Superior temporal gyrus (tissue), 1 donor: ENCODE measurements at regions not wholly inside any gene's neighbourhood (a gene's known extent, or its start where the extent isn't known, plus 50 kb on each side); places are given as distances from the start of the nearest gene placed in this dataset.

Experiments
- DNase-seq: peaks from one replicate; pipeline ENCODE4 v3.0.0-alpha.2; 2016; ENCODE audit errors: extremely low spot score

DNA sequence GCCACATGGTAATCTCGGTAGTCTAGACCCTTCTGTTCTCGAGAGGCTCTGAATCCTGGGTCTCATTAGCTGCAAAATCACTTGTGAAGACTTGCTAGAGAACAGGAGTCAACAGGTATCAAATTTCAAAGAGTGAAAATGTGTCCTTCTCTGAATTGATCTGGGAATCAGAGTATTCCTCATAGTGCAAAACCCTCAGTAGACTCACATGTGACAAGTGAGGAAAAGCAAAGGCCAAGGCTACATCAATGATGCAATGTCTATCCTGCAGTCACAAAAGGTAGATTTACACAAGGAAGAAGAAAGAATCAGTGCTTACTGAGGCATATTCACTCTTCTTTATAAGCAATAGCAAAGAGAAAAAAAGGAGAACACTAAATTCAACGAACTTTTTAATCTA is 1220.0 kb upstream of the GJE1 start:
- no peak for DNase-seq

- no peak for DNase-seq
These were observed 1223.1 kb upstream of the GJE1 start for GRCh38 chr6:140909625-140910024.

DNA sequence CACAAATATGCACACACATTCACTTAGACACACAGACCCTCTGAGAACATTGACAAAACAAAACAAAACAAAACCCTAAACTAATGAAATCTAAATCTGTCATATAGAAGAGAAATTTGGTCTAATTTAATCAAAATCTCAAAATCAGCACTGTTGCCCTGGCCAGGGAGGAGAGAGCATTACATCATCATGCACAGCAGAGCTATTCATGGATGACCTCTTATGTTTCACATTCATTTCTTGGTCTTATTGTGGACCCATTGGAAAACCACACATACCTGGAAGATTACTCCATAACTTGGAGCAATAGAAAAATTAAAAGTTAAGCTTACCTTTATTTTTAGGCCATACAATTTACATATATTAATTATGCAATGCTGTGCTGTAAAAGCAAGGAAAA is 1223.6 kb upstream of the GJE1 start:
- DNase-seq: no peak

DNA sequence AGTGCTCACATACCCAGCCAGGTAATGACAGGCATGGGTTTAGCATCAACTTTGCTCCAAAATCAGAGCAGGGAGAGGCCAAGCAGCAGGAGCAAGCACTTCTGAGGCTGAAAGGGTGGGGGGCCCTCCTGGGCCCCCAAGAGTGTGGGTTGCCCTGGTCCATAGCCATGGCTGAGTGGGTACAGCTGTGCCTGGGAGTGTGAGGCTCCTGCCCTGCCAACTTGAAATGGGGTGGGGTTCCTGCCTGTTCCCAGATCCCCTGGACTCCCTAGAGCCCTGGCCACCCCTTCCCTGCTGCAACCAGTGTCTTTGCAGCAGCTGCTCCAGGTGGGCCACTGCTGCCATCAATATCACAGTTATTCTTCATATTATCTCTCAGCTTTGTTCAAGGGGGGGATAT is 1224.2 kb upstream of the GJE1 start:
- DNase-seq: no peak

DNA sequence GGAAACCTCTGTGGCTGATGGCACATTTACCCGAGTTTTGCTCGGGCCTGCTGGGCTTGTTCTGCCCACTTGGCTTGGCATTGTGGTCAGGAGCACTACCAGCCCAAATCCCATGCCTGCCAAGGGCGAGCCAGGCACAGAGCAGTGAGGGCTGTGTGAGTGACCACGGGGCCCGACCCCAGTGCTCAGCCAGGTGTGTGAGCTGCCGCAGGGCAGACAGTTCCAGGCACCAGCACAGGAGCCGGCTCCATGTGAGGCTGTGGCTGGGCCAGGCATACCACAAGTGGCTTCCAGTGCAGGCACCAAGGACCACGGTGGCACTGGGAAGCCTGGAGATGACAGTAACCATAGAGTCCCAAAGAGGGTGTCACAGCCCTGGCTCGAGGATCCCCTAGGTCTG is 1225.5 kb upstream of the GJE1 start:
- no peak for DNase-seq

GRCh38 chr6:140905724-140906123 is 1227.0 kb upstream of the GJE1 start:
- no peak for DNase-seq

GRCh38 chr6:140905050-140905449 is 1227.7 kb upstream of the GJE1 start:
- no peak for DNase-seq

DNA sequence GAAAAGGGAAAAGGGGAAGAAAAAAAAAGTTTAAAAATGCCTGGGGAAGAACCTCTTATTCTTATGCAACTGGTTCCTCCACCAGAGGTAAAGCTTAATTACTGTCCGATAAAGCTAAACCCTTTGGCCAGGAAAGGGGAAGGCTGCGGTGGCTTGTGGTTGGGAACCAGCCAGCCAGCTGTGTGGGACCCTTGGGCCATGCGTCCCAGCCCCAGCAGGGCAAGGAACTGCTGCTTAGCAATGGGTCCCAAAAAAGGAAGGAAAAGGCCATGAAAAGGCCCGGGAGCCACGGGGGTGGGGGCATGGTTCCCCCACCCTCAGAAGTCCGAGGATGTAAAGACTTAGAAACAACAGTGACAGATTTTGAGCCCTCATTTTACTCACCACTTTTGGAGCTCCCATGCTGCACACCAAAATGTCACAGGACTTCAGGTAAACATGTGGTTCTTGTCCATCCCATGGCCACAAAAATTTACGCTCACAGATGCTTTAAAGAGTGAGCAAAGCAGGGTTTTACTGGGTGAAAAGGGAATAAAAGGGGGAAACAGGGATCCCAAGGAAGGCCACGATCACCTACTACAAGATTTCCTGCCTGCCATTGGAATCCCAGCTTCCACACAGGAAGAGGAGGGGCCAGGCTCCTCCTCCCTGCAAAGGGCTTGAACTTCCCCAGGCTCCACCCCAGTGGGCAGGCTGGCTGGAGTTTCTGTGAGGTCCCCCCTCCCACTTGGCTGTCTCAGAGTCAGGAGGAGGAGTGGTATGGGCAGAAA is 1234.7 kb upstream of the GJE1 start:
- no peak for DNase-seq

GRCh38 chr6:140897349-140897748 is 1235.4 kb upstream of the GJE1 start:
- DNase-seq: no peak

GRCh38 chr6:140893432-140893831 is 1239.3 kb upstream of the GJE1 start:
- no peak for DNase-seq

- DNase-seq: peak; percentile 45
These were observed 1252.8 kb upstream of the GJE1 start for GRCh38 chr6:140879946-140880345.

GRCh38 chr6:140874066-140874465 is 1258.7 kb upstream of the GJE1 start:
- no peak for DNase-seq

GRCh38 chr6:140872885-140873284 is 1259.8 kb upstream of the GJE1 start:
- no peak for DNase-seq

DNA sequence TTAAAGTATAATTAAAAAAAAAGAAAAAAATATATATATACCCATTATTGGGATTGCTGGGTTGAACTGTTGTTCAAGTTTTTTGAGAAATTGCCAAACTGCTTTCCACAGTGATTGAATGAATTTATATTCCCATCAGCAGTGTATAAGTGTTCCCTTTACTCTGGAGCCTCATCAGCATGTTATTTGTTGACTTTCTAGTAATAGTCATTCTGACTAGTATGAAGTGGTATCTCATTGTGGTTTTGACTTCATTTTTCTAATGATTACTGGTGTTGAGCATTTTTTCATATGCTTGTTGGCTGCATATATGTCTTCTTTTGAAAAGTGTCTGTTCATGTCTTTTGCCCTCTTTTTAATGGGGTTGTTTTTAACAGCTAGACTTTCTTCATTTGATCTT is 1260.8 kb upstream of the GJE1 start:
- no peak for DNase-seq

DNA sequence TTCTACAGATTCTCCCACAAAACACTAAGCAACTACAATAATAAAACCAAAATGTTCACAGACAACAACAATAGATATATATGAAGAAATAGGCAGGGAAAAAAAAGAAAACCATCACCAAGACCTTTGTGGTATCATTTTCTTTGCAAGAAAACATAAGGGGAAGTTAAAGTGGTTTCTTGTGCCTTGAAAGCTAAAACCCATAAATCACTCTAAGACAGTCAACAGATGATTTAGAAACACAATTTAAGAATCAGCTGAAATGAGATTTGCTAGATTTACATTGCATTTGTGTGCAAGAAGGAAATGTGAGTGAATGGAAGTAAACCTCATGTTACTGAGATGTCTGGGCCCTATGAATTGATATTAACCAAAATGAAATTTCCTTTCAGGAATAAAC is 1265.4 kb upstream of the GJE1 start:
- no peak for DNase-seq

DNA sequence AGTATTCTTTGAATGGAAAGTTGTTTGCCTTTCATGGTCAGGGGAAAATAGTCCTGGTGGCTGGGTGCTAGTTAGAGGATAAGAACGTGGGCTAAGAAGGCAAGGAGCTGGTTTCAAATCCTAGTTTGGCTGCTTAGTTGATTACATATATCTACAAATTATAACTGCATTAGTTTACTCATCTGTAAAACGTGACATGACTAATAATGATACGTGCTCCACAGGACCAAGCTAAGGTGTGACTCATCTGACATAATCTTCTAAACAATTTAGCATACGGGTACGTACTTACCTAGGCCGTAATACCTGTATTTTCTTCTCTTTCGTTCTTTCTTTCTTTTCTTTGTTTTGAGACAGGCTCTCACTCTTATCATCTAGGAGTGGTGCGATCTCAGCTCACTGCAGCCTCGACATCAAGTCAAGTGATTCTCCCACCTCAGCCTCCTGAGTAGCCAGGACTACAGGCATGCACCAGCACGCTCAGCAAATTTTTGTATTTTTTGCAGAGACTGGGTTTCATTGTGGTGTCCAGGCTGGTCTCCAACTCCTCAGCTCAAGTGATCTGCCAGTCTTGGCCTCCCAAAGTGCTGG is 1274.2 kb upstream of the GJE1 start:
- no peak for DNase-seq

DNA sequence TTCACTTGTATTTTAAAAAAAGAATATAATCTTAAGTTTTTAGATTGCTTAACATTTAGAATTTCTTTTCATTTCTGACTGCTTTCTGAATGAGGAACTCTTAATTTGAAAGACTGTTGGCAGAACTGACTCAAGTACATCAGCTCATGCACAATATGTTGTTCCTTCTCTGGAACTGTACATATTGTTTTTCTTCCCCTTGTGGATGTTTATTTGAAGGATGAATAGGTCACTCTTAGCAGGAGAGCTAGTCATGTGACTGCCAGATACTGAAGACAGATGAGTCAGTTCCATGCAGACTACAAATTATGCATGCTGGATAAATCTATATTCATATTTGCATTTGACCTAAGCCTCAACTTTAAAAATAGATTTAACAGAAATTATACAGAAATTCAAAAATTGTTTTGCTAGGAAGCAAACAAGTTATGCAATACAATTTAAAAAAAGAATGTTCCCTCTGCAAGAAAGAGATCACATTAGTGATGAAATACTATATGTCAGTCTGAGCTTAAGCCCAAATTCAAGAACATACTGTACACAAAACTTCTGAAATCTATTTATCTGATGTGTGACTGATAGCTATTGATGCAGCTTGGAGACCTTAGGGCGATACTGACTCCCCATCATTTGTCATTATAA is 1274.9 kb upstream of the GJE1 start:
- DNase-seq: peak; percentile 79

DNA sequence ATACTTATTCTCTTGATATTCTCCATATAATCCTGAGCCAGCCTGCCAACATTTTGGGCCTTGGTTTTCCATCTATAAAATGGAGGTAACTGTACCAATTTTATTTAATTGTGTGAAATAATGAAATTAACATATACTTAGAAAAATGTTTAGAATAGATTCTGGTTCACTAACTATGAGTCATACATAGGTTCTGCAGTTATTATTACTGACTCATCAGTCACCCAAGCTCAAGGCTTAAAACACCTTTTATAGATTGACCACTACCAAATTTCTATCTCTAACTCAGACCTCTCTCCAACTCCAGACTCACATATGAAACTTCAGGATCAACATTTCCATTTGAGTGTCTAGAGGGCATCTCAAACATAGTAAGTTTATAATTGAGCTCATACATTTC is 1277.2 kb upstream of the GJE1 start:
- no peak for DNase-seq

DNA sequence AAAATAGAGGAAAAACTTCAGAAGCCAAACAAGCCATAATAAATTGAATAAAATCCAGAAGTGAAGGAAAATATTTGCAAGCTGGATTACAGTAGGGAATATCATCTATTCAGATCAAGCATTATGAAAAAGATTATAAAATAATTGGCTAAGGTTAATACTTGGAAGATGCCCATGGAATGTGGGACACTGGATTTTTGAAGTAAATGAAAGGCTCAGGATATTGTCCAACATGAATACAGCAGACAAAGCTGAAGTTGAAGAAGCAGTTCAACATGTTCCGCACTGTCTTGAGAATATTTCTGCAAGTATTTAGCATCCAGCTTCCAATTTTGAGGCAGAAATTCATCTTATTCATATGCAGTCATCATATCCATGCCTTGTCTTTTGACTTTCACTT is 1278.4 kb upstream of the GJE1 start:
- no peak for DNase-seq

DNA sequence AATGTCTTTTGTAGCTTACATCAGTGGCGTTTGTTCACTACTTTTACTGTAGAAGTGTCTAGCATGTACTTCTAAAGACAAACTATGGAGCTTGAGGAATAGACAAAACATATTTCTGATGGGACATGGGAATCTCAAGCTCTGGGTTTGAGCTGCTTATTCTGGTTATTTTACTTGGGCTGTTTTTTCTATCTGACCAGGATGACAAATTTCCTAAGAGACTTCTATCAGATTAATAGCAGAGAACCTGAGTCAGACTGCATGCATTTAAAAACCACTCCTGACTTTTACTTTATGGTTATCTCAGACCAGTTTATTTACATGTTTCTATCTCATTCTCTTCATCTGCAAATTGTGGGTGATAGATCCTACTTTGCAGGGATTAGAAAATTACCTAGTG is 1282.3 kb upstream of the GJE1 start:
- DNase-seq: no peak

DNA sequence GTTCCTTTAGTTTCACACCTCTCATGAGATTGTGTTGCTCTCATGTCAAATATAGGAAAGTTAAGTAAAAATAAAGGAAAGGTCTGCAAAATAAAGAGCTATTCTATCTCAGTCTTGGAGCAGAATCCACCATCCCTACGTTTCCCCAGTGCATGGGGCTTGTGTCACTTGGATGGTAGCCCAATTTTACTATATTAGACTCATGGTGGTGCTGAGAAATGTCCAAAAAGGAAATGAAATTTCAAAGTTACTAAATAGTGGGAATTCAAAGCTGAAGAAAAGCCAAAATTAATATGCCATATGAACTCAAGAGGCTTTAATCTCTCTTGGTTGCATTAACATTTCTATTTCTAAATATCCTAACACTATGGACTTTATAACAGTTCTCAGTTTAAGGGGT is 1283.3 kb upstream of the GJE1 start:
- DNase-seq: no peak

DNA sequence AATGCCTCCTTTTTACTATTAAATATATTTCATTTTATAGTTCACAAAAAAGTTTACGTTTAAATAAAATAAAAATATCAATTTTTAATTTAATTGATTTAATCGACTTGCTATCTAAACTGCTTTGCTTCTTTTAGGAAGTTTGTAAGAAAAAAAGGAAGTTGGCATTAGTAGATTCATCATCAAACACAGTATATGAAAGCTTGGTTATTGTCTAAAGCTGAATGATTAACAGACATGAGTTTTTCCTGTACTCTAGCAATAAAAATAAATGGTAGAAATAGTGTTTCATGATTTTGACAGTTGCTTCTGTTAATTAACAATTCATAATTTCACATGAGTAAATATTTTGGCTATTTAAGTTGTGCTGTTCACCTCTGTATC is 1285.5 kb upstream of the GJE1 start:
- no peak for DNase-seq

DNA sequence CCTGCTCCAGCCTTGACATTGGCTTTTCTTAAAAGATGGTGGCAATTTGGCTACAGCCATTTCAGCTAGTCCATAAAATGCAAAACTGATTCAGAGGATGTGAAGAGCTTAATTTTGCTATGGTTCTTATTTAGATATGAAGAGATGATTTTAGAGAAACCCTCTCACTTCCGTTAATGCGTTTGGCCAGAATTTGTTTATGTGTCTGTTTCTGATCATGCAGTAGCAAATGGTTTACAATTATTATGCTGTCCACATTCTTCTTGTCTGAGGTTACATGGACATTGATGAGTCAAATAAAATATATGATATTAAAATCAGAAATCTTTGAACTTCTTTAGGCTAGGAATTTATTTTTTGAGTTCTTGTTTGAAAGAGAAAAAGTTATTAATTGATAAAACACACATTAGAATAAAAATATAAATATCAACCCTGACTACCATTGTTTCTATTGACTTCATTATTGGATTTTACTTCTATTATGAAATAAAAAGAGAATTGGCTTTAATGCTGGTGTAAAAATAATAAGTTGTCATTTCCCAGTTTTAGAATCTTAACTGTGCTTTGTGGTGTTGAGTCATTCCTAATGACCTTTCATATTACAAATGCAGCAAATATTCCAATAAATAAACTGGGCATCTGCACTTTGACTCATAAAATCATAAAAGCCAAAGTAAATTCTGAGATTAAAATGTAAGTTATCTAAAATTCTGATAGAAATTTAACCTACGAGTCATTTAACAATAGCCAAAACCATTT is 1286.0 kb upstream of the GJE1 start:
- no peak for DNase-seq
